ENCODE measurements at regions not wholly inside any gene's neighbourhood (a gene's known extent, or its start where the extent isn't known, plus 50 kb on each side); places are given as distances from the start of the nearest gene placed in this dataset.

- H3K36me3 ChIP-seq: no peaks in the 10 kb centered on the region
- no peak for DNase-seq
- H3K9me3 ChIP-seq: no peaks in the 10 kb centered on the region
- no peak overlapping the region for H3K4me3 ChIP-seq (replicated peaks in 1 of 3)
- 69 to 82% methylated on average over 2 of the region's 2 CpGs for WGBS, 2 donors
- TF ChIP-seq CTCF (IDR thresholded peaks at IDR 0.05): no peak
- TF ChIP-seq POLR2A (IDR thresholded peaks at IDR 0.05): no peak
- no peaks in the 10 kb centered on the region for H3K27me3 ChIP-seq
- no peaks in the 10 kb centered on the region for H3K4me1 ChIP-seq
- no peak overlapping the region for H3K27ac ChIP-seq
- intact Hi-C loops (cut with DNase I): no loop called here
Observed at GRCh38 chr5:92863666-92864065, 717.4 kb downstream of the NR2F1-AS1 start.

- no peak overlapping the region for H3K27ac ChIP-seq
- H3K27me3 ChIP-seq: no peaks in the 10 kb centered on the region
- H3K4me3 ChIP-seq (replicated peaks in 1 of 3): no peak overlapping the region
- 79 to 81% methylated on average over 3 of the region's 3 CpGs for WGBS, 2 donors
- no peaks in the 10 kb centered on the region for H3K9me3 ChIP-seq
- intact Hi-C loops (cut with DNase I): no loop called here
- no peaks in the 10 kb centered on the region for H3K4me1 ChIP-seq
- TF ChIP-seq CTCF (IDR thresholded peaks at IDR 0.05) (no peak), POLR2A (IDR thresholded peaks at IDR 0.05) (no peak)
- DNase-seq: no peak
- no peaks in the 10 kb centered on the region for H3K36me3 ChIP-seq
Observed at GRCh38 chr5:92861531-92862285, 719.3 kb downstream of the NR2F1-AS1 start.

- DNase-seq: no peak
- no peaks in the 10 kb centered on the region for H3K4me1 ChIP-seq
- H3K9me3 ChIP-seq: no peaks in the 10 kb centered on the region
- 72 to 79% methylated on average over 2 of the region's 2 CpGs for WGBS, 2 donors
- no peaks in the 10 kb centered on the region for H3K27me3 ChIP-seq
- TF ChIP-seq POLR2A (IDR thresholded peaks at IDR 0.05): no peak
- no peak for TF ChIP-seq CTCF (IDR thresholded peaks at IDR 0.05)
- no peak overlapping the region for H3K27ac ChIP-seq
- H3K4me3 ChIP-seq (replicated peaks in 1 of 3): no peak overlapping the region
- intact Hi-C loops (cut with DNase I): no loop called here
- no peaks in the 10 kb centered on the region for H3K36me3 ChIP-seq
Observed at GRCh38 chr5:92860061-92860460, 721.0 kb downstream of the NR2F1-AS1 start.

- WGBS, 2 donors: 74 to 76% methylated on average over 4 of the region's 4 CpGs
- no peak overlapping the region for H3K27ac ChIP-seq
Observed at GRCh38 chr5:92852219-92852618, 728.8 kb downstream of the NR2F1-AS1 start.

More at GRCh38 chr5:92852219-92852618, 728.8 kb downstream of the NR2F1-AS1 start:
- Histone ChIP-seq H3K9me3 (no peaks in the 10 kb centered on the region), H3K4me3 (replicated peaks in 1 of 3) (no peak overlapping the region), H3K27me3 (no peaks in the 10 kb centered on the region), H3K4me1 (no peaks in the 10 kb centered on the region), H3K36me3 (no peaks in the 10 kb centered on the region)
- TF ChIP-seq POLR2A (IDR thresholded peaks at IDR 0.05) (no peak), CTCF (IDR thresholded peaks at IDR 0.05) (no peak)
- intact Hi-C loops (cut with DNase I): no loop called here
- DNase-seq: no peak

All from thyroid gland (tissue), 4 donors.